ENCODE measurements at regions not wholly inside any gene's neighbourhood (a gene's known extent, or its start where the extent isn't known, plus 50 kb on each side); places are given as distances from the start of the nearest gene placed in this dataset.

DNA sequence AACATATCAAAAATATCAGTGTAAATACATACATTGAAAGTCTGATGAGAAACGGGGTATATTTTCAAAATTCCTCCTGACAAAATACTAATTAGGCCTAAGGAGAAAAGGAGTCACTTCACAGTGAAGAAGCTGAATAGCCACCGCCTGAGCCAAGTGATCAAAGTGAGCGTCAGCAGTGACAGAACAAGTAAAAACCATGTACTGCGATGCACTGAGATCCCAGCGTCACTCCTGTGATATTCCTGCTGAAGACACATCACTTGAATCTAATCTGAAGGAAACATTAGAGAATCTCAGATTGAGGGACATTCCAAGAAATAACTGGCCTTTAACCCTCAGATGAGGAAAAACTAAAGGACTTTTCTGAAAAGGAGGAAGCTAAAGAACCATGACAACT is 285.3 kb downstream of the EN1 start:
- no peak for ATAC-seq (ENCODE audit: poor library complexity)

DNA sequence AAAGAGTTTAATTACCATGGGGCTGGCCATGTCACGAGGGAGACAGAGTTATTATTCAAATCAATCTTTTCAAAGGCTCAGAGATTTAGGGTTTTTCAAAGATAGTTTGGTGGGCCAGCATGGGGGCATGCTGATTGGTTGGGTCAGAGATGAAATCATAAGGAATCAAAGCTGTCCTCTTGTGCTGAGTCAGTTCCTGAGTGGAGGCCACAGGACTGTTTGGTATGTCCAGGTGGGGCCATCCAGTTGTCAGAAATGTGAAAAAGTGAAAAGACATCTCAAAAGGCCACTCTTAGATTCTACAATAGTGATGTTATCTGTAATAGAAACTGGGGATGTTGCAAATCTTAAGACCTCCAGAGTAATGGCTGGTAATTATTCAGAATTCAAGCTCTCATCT is 288.6 kb downstream of the EN1 start:
- DNase-seq: no peak
- ChIA-PET POLR2A (no interaction called here), CTCF (no interaction called here)
- Mint-ChIP-seq H3K36me3 (ENCODE audit: low read depth) (no peaks in the 10 kb centered on the region), H3K27me3 (peaks cover 17% of the 10 kb centered on the region), H3K4me1 (ENCODE audit: low read depth) (no peaks in the 10 kb centered on the region), H3K4me3 (no peak overlapping the region), H3K27ac (no peak overlapping the region), H3K9me3 (no peaks in the 10 kb centered on the region)
- TF ChIP-seq, protein P1, sequence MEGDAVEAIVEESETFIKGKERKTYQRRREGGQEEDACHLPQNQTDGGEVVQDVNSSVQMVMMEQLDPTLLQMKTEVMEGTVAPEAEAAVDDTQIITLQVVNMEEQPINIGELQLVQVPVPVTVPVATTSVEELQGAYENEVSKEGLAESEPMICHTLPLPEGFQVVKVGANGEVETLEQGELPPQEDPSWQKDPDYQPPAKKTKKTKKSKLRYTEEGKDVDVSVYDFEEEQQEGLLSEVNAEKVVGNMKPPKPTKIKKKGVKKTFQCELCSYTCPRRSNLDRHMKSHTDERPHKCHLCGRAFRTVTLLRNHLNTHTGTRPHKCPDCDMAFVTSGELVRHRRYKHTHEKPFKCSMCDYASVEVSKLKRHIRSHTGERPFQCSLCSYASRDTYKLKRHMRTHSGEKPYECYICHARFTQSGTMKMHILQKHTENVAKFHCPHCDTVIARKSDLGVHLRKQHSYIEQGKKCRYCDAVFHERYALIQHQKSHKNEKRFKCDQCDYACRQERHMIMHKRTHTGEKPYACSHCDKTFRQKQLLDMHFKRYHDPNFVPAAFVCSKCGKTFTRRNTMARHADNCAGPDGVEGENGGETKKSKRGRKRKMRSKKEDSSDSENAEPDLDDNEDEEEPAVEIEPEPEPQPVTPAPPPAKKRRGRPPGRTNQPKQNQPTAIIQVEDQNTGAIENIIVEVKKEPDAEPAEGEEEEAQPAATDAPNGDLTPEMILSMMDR (IDR thresholded peaks at IDR 0.05): no peak
- H3K27ac ChIP-seq (ENCODE audit: low read depth in 1 of 2, low read length in 2 of 2): no peak overlapping the region
- no peaks in the 10 kb centered on the region for H3K36me3 ChIP-seq (ENCODE audit: insufficient read depth, low read length)
- intact Hi-C loops (cut with DNase I, micrococcal nuclease): no loop called here
- H3K4me1 ChIP-seq (ENCODE audit: insufficient read depth, low read length): no peaks in the 10 kb centered on the region
- ATAC-seq (ENCODE audit: poor library complexity): no peak
- H3K27me3 ChIP-seq (ENCODE audit: control insufficient read depth in 1 of 2, insufficient read depth in 2 of 2, low read length in 2 of 2): no peaks in the 10 kb centered on the region
- H3K9me3 ChIP-seq (ENCODE audit: control insufficient read depth in 1 of 2, insufficient read depth in 1 of 2, low read length in 2 of 2): no peaks in the 10 kb centered on the region
- no peak overlapping the region for H3K4me3 ChIP-seq (ENCODE audit: low read length)

More for the DNA sequence above, 285.3 kb downstream of the EN1 start:
- Histone ChIP-seq H3K9me3 (ENCODE audit: control insufficient read depth in 1 of 2, insufficient read depth in 1 of 2, low read length in 2 of 2) (no peaks in the 10 kb centered on the region), H3K4me3 (ENCODE audit: low read length) (no peak overlapping the region), H3K36me3 (ENCODE audit: insufficient read depth, low read length) (no peaks in the 10 kb centered on the region), H3K4me1 (ENCODE audit: insufficient read depth, low read length) (no peaks in the 10 kb centered on the region), H3K27me3 (ENCODE audit: control insufficient read depth in 1 of 2, insufficient read depth in 2 of 2, low read length in 2 of 2) (no peaks in the 10 kb centered on the region), H3K27ac (ENCODE audit: low read depth in 1 of 2, low read length in 2 of 2) (no peak overlapping the region)
- Mint-ChIP-seq H3K36me3 (ENCODE audit: low read depth) (no peaks in the 10 kb centered on the region), H3K9me3 (no peaks in the 10 kb centered on the region), H3K4me1 (ENCODE audit: low read depth) (no peaks in the 10 kb centered on the region), H3K27me3 (peaks cover 29% of the 10 kb centered on the region), H3K27ac (no peak overlapping the region), H3K4me3 (no peak overlapping the region)
- intact Hi-C loops (cut with DNase I, micrococcal nuclease): no loop called here
- no peak for DNase-seq
- POLR2A ChIA-PET: no interaction called here
- CTCF ChIA-PET: no interaction called here
- TF ChIP-seq, protein P1 (IDR thresholded peaks at IDR 0.05): no peak

DNA sequence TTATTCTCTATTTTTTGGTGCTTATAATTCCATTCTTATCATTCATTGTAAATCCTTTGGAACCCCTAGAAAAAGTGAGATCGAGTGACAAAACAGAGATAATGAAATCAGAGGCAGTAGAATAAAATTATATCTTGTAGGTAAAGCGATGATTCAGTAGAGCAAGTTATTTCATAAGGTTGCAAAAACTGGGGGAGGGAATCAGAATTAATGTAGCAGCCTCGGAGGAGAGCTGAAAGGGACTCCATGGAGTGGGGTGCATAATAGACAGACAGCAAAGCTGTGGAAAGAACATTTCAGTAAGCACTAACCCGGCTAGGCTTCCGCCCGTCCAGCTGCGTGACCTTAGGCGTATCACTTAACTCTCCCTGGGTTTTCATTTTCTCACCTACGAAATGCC is 289.7 kb downstream of the EN1 start:
- Mint-ChIP-seq H3K4me1 (ENCODE audit: low read depth) (no peaks in the 10 kb centered on the region), H3K36me3 (ENCODE audit: low read depth) (no peaks in the 10 kb centered on the region), H3K4me3 (no peak overlapping the region), H3K9me3 (no peaks in the 10 kb centered on the region), H3K27me3 (peaks cover 17% of the 10 kb centered on the region), H3K27ac (no peak overlapping the region)
- Histone ChIP-seq H3K4me1 (ENCODE audit: insufficient read depth, low read length) (no peaks in the 10 kb centered on the region), H3K9me3 (ENCODE audit: control insufficient read depth in 1 of 2, insufficient read depth in 1 of 2, low read length in 2 of 2) (no peaks in the 10 kb centered on the region), H3K36me3 (ENCODE audit: insufficient read depth, low read length) (no peaks in the 10 kb centered on the region), H3K4me3 (ENCODE audit: low read length) (no peak overlapping the region), H3K27ac (ENCODE audit: low read depth in 1 of 2, low read length in 2 of 2) (no peak overlapping the region), H3K27me3 (ENCODE audit: control insufficient read depth in 1 of 2, insufficient read depth in 2 of 2, low read length in 2 of 2) (no peaks in the 10 kb centered on the region)
- no peak for DNase-seq
- CTCF ChIA-PET: no interaction called here
- intact Hi-C loops (cut with DNase I, micrococcal nuclease): no loop called here
- TF ChIP-seq, protein P1 (IDR thresholded peaks at IDR 0.05): no peak
- ATAC-seq (ENCODE audit: poor library complexity): no peak
- POLR2A ChIA-PET: no interaction called here
